Embryonic facial prominence (tissue), 1 donor: ENCODE measurements at regions not wholly inside any gene's neighbourhood (a gene's known extent, or its start where the extent isn't known, plus 50 kb on each side); places are given as distances from the start of the nearest gene placed in this dataset.
"Not testable (repeated sequence)": the region's sequence is repeated elsewhere in the genome, so short reads cannot be mapped to it uniquely, and the experiment has no call there.

ENCODE experiments used
- DNase-seq: peaks from one replicate; pipeline ENCODE4 v3.0.0-alpha.2; 2016; ENCODE audit errors: extremely low spot score

- no peak for DNase-seq
Observed at GRCh38 chr2:88860421-88861075, 169.1 kb downstream of the RPIA start.

GRCh38 chr2:88865801-88866371 lies 174.4 kb downstream of the RPIA start:
- DNase-seq, result no peak

GRCh38 chr2:88866756-88867155 lies 175.3 kb downstream of the RPIA start:
- DNase-seq, result no peak

GRCh38 chr2:88868861-88869260 lies 177.4 kb downstream of the RPIA start:
- no peak for DNase-seq

- no peak for DNase-seq
Observed at GRCh38 chr2:88870267-88870839, 178.9 kb downstream of the RPIA start.

- DNase-seq, result no peak
Observed at GRCh38 chr2:88871336-88871735, 179.9 kb downstream of the RPIA start.

GRCh38 chr2:88873620-88874019 lies 182.1 kb downstream of the RPIA start:
- DNase-seq, result no peak

- DNase-seq, result no peak
Observed at GRCh38 chr2:88874063-88874657, 182.7 kb downstream of the RPIA start.

GRCh38 chr2:88875736-88876135 lies 184.3 kb downstream of the RPIA start:
- DNase-seq, result no peak

GRCh38 chr2:88880441-88880953 lies 189.0 kb downstream of the RPIA start:
- DNase-seq, result peak; percentile 46

GRCh38 chr2:88885275-88885674 lies 193.8 kb downstream of the RPIA start:
- DNase-seq, result no peak

GRCh38 chr2:88885679-88886416 lies 194.4 kb downstream of the RPIA start:
- DNase-seq, result no peak

- not testable (repeated sequence) for DNase-seq
Observed at GRCh38 chr2:88887466-88887865, 196.0 kb downstream of the RPIA start.

- no peak for DNase-seq
Observed at GRCh38 chr2:88892207-88892606, 200.7 kb downstream of the RPIA start.

GRCh38 chr2:88892788-88893187 lies 201.3 kb downstream of the RPIA start:
- no peak for DNase-seq

- DNase-seq, result no peak
Observed at GRCh38 chr2:88896971-88897370, 205.5 kb downstream of the RPIA start.

- no peak for DNase-seq
Observed at GRCh38 chr2:88897715-88898114, 206.2 kb downstream of the RPIA start.

- no peak for DNase-seq
Observed at GRCh38 chr2:88903749-88904353, 212.4 kb downstream of the RPIA start.

- no peak for DNase-seq
Observed at GRCh38 chr2:88913280-88913679, 221.8 kb downstream of the RPIA start.

GRCh38 chr2:88919087-88919738 lies 227.7 kb downstream of the RPIA start:
- DNase-seq, result no peak

GRCh38 chr2:88920399-88920798 lies 228.9 kb downstream of the RPIA start:
- not testable (repeated sequence) for DNase-seq
